ENCODE measurements at regions not wholly inside any gene's neighbourhood (a gene's known extent, or its start where the extent isn't known, plus 50 kb on each side); places are given as distances from the start of the nearest gene placed in this dataset.
A peak's percentile ranks its signal among the peaks of the same experiment; 100 is the strongest.

DNA sequence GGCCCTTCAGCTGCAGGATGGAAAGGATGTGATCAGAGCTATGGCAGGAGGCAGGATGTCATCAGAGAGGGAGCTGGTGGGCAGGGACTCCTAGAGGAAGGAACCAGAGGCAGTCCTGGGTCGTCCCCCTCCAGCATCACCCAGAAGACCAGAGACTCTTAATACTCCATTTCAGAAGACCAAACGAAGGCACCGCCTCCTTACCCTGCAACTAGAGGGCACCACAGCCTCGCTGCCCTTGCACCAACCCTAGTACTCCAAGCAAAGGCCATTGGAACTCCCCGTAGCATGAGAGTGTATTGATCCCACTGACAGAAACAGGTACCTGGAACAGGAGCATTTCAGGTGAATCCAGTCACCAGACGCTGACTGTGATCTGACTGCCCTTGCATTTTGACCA lies 598.1 kb downstream of the NPHP4 start:
- DNase-seq, result no peak

DNA sequence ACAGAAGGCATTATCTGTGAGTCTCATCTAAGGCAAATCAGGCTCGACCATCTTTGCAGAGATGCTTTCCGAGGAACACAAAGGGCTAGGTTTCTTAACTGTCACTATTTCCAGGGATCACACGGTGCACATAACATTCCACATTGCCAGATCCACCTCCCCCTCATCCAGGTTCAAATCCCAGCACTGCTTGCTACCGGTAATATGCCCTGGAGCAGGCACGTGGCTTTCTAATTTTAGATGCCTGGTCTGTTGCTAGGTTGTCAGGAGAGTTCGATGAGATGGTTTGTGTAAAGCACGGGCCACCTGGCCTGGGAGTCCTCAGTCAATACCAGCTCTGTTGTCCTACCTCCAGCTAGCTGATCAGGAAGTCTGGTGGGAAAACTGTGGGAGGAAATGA lies 598.6 kb downstream of the NPHP4 start:
- no peak for DNase-seq

- no peak for DNase-seq
Measured at GRCh38 chr1:5393146-5393545, 599.1 kb downstream of the NPHP4 start.

- no peak for DNase-seq
Measured at GRCh38 chr1:5391725-5392124, 600.5 kb downstream of the NPHP4 start.

DNA sequence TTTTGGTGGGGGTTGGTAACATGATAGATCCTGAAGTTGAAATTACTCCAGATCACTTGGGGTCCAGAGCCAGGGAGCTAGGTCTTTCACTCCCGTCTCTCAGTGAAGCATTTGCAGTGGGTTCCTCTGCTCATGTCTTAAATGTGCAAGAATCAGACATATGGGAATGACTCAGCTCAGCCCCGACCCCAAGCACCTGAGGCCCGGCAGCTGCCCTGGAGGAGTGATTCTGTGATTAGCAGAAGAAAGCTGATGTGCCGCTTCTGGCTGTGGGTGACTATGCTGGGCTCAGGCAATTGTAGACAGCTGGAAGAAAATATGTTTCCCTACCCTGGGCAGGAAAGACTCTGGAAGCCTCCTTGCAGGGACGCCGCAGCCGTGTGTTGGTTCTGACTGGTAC lies 601.7 kb downstream of the NPHP4 start:
- DNase-seq, result peak; percentile 13

GRCh38 chr1:5389101-5389885 lies 602.9 kb downstream of the NPHP4 start:
- peak; percentile 81 for DNase-seq

- DNase-seq, result no peak
Measured at GRCh38 chr1:5388622-5389021, 603.6 kb downstream of the NPHP4 start.

GRCh38 chr1:5386371-5386770 lies 605.9 kb downstream of the NPHP4 start:
- DNase-seq, result no peak

DNA sequence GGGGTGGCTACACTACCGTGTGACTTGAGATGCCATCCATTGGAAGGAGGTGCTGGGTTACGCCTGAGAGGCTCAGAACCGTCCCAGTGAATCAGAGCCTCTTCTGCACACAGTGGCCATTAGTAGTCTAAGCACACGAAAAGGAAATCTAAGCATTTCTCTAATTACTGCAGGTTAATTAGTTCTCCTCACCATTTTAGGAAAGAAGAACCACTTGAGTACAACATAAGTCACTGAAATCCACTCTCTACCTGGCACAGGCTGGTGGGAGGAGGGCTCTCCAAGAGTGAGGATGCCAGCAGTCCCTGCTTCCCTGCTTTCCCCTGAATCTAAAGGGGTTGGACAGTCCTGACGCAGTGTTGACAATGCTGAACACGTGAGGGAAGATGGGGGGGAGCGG lies 606.3 kb downstream of the NPHP4 start:
- no peak for DNase-seq

- peak; percentile 19 for DNase-seq
Measured at GRCh38 chr1:5385096-5385799, 607.0 kb downstream of the NPHP4 start.

GRCh38 chr1:5381491-5381890 lies 610.7 kb downstream of the NPHP4 start:
- DNase-seq, result no peak

GRCh38 chr1:5379176-5379759 lies 613.0 kb downstream of the NPHP4 start:
- DNase-seq, result no peak

DNA sequence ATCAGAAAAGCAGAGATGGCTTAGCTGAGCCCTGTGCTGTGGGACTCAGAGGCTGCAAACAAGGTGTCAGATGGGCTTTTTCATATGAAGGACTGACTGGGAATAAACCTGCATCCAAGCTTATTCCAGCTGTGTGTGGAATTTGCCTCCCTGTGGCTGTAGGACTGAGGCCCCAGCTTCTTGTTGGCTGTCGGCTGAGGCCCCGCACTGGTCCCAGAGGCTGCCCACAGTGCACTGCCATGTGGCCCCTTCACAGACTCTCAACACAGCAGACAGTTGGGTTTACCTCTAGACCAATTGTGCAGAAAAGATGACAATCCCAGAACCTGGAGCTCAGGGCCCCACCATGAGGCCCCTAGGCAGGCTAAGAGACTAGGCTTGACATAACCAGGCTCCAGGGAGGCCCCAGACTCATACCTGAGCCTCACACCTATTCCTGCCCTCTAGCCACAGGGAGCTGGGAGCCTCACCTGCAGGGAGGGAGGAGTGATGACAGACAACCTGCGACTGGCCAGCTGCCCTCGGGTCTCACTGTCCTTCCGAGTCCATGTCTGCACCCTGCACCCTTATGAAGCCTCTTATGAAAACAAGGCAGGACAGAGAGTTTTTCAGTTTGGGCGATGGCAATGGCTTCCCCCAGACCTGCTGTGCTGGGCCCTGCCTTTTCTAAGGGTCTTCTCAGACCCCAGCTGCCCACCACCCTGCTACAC lies 615.5 kb downstream of the NPHP4 start:
- DNase-seq, result no peak

DNA sequence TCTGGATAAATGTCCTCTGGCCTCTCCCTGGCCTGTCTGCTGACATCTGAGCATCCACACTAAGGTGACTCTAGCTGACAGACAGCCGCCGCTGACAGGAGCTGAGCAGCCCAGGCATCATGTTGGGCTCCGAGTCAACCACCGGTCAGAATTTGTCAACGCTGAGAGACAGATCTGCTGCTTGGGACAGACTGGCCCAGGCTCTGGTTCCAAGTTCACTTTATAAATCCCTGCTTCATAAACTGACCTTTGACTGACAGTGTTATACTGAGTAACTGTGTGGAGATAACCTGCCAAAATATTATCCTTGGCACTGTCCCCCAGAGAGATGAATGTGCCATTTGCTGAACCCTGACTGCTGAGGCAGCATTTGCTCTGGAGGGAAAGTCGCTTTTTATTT lies 616.7 kb downstream of the NPHP4 start:
- DNase-seq, result no peak

DNA sequence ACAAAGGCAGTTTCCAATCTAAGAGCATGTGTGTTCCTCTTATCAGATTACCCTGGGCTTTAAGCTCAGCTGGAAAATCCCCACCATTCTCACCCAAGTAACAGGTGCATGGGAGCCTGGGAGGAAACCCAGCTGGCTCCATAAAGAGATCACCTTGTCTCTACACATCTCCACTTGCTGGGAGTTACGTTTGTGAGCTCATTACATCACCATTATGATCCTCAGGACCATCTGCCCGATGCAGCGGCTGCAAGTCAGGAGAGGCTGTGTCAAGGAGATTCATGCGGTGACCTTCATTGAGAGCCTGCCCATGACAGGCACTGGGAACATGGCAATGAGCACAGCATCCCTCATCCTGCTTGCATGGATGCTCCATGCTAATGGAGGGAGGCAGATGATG lies 618.0 kb downstream of the NPHP4 start:
- DNase-seq, result no peak

- DNase-seq, result no peak
Measured at GRCh38 chr1:5373281-5373680, 618.9 kb downstream of the NPHP4 start.

- no peak for DNase-seq
Measured at GRCh38 chr1:5371270-5371669, 621.0 kb downstream of the NPHP4 start.

DNA sequence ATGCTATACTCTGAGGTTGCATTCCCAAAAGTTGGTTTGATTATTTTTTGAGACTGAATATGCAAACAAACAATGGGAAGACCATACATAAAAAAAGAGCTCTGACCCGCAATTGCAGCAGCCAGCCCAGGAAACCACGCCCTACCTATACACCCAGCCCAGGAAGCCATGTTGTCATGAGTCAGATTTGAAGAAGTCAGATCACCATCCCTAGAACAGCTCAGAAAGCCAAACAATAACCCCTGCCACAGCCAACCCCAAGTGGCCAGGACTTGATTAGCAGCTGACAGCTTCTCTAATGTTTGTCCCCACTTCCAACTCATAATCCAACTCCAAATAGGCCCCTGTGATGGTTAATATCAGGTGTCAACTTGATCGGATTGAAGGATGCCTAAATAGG lies 621.9 kb downstream of the NPHP4 start:
- DNase-seq, result peak; percentile 63

DNA sequence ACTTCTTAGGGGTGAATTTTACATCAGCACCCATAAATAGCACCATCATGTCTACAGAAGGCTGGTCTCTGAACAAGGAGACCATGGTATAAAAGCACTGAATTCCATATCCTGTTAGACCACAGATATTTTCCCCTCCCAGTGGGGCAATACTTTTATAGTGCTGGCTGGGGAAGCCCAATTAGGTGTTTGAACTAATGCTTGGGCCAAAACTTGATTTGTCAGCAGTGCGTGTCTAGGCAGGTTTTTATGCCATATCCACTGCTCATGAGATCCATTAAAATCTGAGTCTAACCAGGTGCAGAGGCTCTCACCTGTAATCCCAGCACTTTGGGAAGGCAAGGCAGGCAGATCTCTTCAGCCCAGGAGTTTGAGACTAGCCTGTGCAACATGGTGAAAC lies 623.0 kb downstream of the NPHP4 start:
- DNase-seq, result no peak

GRCh38 chr1:5368201-5368600 lies 624.0 kb downstream of the NPHP4 start:
- no peak for DNase-seq

GRCh38 chr1:5367306-5367705 lies 624.9 kb downstream of the NPHP4 start:
- DNase-seq, result no peak

- no peak for DNase-seq
Measured at GRCh38 chr1:5365751-5366150, 626.5 kb downstream of the NPHP4 start.

DNA sequence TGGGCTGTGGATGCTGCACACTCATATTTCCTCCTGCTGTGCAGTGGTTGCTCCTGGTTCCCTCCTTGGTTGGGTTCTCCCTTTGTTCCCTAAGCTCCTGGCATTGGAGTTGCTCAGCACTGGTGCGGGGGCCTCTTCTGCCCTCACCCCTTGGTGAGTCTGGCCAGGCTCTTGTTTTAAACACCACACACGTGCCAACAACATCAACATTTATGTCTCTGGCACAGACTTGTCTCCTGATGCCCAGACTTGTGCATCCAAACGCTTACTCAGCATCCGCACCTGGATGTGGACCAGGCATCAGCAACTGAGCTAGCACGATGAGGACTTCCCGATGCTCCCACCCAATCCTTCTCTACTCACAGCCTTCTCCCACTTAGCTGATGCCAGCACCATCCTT lies 627.6 kb downstream of the NPHP4 start:
- DNase-seq, result no peak

GRCh38 chr1:5354681-5355080 lies 637.5 kb downstream of the NPHP4 start:
- DNase-seq, result no peak

All from CD4-positive, alpha-beta T cell treated with Interleukin-4 for 4 hours (primary cell).